SHP77 (cell line): ENCODE measurements at regions not wholly inside any gene's neighbourhood (a gene's known extent, or its start where the extent isn't known, plus 50 kb on each side); places are given as distances from the start of the nearest gene placed in this dataset.

ENCODE experiments used
- DNase-seq, 2 experiments: peaks; one replicate each; lab custom pipeline; 2025; lab: John Stamatoyannopoulos, UW

DNA sequence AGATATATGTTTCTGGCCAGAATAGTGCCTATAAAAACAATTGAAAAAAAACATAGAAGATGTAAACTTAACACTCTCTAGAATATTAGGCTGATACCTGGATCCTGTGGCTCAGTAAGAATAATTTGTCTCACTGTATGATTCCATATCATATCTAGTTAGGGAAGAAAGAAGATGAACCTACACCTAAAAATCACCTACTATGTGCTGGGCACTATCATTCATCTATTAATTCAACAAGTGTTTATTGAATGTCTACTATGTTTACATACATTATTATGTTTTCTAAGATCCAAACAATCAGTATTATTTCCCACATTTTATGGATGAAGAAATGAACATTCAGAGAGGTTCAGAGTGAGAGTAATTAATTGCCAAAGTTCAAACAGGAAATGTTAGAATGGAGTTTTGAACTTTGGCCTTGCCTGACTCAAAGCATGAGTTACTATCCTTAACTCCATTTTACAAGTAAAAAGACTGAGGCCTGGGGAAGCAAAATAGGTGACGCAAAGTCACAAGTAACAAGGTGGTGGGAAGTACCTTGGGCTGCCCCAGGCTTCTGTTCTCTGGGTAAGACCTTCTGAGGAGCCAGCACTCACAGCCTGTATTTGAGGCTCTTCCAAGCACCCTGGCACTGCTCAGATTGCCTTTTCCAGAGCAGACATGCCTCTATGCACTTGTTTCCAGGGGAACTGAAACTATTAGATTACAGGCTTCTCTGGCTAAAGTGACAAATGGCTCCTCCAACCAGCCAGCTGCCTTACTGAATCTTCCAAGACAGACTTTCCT lies 111.1 kb upstream of the ACSL4 start:
- no peak for DNase-seq

DNA sequence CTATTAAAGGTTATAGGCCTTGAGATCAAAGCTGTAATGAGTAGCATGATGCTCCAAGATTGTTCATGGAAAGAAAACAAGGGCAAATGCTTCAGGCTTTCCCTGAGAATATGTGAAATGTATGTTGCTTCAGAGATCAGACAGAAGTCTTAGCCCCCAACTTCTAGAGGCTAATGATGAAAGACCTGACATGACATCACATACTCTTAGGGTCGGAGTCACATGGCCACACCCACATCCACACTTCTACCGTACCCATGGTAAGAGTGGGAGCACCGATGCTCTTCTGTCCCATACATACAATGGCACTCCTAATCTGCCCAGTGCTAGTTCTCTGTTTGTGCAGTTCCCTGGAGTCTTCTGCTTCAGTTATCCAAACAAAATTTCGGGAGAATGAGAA lies 111.9 kb upstream of the ACSL4 start:
- no peak for DNase-seq

DNA sequence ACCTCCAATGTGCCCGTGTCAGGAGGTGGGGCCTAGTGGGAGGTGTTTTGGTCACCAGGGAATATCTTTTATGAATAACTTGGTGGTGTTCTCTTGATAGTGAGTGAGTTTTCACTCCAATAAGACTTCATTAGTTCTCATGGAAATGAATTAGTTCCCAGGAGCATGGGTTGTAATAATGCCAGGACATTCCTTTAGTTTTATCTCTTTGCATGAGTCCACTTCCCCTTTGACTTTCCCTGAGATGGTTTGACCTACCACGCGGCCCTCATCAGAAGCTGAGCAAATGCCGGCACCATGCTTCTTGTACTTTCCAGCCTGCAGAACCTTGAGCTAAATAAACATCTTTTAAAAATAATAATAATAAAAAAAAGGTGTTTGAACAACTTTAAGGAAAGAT lies 112.9 kb upstream of the ACSL4 start:
- no peak for DNase-seq

DNA sequence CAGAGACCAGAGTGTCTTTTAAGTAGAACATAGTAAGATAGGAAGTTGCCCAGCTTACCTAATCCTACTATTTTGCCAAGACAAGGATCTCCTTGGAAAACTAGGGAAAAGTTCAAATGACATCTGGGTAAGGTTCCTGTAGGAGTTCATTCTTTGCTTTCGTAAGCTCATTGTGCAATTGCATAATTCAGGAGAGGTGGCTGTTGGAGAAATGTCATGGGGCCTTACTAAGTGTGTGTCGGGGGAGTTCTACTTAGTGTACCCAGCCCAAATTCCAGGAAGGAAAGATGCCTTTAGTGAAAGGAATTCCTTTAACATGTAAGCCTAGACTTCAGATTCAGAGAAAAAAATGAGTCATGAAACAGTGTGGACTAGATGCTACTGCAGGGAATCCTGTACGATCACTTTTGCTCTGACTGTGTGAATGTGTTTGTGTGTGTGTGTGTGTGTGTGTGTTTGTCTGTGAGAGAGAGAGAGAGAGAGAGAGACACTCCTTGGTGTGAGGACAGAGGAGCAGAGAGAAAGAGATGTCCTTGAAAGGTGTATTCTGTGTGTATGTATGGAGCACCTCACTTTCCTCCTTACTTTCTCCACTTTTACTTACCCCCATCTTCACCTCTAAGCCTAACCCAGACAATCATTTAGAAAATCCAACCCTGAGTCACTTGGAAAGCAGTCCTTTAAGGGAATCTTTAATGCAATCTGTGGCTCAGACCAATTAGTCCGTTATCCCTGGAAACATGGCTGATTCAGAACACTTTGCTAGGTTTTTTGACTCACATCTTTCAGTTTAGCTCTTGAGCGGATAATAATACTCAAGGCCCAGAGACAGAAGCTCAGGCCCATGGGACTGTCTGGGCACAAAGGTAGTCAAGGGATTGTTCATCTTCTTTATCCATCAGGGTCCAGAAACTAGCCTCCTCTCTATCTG lies 114.5 kb upstream of the ACSL4 start:
- DNase-seq: no peak

DNA sequence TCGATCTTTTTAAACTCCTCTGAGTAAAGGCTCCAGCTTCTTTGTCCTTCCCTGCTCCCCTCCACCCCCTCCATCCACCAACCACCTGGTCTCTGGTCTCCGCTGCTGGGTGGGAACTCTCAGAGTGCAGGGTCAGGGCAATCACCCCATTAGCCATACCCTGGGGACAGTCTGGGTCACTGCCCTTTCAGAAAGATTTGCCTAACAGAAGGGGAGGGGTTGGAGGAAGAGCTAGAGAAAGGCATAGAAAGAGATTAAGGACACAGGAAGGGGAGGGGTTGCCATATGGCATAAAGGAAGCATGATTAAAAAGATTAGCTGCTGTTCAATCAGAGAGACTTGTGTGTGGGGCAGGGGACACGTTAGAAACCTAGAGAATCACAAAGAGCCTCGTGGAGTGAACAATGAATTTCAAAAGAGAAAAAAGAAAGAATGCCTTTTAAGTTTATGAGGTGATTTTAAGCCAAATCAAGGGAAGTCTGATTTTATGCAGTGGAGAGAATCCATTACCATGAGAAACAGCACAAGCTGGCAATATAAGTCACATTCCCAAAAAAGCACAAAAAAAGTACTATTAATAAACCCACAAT lies 115.5 kb upstream of the ACSL4 start:
- no peak for DNase-seq

DNA sequence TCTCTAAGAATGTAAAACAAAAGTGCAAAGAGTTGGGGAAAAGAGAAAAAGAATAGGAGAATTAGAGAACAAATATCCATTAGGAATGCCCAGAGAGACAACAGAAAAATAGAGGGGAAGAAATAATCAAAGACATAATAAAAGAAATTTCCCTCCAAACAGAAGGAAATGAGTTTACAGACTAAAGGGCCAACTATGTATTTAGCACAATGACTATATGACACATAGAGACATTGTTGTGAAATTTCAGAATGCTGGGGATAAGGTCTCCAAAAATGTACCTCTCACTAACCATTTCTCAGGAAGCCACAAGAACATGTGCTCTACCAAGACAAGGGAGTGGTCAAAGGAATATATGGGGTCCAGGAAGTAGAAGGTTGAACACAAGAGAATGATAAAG lies 121.0 kb upstream of the ACSL4 start:
- no peak for DNase-seq

DNA sequence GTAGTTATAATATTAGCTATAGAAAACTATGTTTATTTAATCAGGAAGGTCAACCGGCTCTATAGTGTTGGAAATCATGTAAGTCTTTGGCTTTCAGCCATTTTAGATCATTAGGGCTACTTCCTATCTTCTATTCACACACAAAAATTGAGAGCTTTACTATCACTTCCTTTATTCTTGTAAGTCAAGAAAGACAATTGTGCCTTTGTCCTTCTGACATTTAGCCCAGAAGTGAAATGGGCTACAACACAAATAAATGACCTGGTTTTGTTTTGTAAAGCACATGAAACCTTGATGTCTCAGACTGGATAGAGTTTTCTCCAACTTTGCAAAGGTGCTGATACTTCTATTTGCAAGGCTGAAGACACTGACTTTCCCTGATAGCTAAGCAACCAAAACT lies 122.4 kb upstream of the ACSL4 start:
- no peak for DNase-seq

DNA sequence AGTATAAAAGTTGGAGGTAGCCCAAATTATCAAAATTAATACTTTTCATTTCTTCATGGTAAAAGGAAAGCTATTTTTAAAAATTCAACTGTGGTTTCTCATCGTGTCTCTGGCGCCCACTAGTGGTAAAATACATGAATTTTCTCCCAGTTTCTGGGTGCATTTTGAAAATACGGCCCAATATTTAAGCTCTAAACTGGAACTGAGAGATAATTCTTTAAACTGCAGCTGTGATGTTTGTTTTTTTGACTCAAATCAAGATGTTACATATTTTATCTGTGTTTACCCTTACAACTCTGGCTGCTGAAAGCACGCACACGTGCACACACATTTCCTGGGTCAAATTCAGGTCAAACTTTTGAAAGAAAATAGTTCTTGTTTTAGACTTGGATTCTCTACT lies 123.9 kb upstream of the ACSL4 start:
- no peak for DNase-seq

DNA sequence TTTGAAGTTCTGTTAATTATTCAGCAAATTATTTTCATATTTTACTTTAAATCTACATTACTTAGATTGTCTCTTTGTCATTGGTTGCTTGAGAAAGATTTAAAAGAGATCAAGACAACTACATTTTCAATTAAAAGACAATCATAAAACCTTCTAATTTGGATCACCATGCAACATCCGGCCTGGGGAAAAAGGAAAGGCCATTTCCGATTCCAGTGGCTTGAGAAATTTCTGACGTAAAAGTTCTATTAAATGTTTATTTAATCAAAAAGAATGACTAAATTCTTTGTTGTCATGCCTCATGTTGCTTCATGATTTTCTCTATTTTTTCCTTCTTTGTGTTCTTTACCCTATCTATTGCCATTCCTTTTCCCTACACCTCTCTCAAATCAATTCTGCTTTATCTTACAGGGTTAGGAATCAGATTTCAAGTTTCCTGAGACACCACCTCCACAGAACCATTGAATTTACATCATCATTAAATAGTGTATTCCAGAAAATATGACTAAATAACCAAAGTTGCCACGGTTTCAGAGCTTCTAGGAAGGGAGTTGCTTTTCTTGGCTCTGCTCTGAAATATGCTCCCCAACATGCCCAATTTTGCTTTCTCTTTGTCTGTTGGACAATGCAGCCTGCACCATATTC lies 124.6 kb upstream of the ACSL4 start:
- no peak for DNase-seq

DNA sequence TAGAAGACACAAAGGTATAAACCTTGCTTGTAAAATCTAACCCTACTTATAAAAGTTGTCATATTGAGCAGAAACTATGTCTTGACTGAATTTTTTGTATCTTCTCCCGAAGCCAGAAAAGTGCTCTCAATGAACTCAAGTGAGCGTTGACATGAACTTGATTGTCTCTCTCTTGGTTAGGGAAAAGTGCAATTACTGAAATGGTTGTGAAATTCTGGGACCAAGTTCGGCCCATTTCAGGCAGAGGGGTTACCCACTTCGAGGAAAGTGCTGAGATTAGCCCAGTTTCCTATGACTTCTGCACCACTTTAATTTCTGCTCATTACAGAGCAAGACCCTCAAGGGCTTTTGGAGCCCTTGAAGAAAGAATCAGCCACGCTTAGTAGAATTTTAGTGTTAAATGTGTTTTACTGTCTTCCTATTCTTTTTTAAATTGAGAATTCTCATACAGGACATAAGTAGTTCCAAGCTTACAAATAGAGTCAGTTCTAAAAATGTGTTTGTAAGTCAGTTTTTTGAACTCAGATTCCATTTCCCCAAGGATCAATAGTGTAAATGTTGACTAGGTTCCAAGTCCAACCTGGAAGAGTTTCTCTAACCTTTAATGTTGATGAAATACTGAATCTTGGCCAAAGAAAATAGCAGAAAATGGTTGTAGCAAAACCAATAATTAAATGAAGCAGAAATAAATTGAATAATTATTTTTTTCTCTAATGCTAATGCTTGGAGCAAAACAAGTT lies 125.7 kb upstream of the ACSL4 start:
- DNase-seq: no peak

DNA sequence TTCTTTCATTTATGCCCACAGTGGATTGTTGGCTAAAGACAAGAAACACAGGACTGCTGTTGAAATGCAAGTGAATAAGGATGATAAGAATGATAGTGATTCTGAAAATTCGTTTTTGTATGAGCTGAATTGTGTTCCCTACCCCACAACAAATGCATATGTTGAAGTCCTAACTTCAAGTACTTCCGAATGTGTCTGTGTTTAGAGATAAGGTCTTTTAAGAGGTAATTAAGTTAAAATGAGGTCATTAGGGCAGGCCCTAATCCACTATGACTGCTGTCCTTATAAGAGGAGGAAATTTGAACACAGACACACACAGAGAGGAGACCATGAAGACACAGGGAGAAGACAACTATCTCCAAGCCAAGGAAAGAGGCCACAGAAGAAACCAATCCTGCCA lies 126.6 kb upstream of the ACSL4 start:
- no peak for DNase-seq

DNA sequence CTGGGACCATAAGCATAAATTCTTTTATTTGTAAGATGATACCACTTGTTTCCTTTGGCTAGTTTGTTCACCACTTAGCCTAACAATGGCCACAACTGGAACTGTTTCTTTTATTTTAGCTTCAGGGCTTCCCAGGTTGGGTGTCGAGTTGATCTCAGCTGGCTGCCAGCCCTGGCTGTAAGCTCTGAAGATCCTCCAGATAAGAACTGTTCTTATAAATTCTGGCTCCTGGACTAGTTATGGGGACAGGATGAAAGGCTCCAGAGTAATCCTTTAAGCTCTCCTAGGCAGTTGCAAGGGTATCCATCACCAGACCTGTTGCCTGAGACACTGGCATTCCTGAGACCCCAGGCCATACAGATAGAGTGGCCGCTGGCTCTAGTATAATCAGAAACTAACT lies 129.4 kb upstream of the ACSL4 start:
- no peak for DNase-seq

DNA sequence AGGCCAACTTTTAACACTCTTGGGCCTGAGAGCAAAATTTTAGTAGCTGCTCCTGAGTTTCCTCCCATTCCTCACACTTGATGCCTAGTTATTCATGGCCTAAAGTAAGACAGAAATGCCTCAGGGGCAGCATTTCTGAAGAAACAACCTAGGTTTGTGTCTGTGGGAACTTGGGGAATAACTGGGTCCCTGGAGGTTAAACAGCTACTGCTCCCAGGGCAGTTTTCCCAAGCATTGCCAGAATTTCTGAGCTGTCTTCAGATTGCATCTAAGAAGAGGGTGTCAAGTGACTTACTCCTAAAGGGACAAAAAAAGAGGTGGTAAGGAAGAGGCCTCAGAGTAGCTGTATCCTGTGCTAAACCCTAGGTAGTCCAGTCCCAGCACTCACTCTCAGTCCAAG lies 130.8 kb upstream of the ACSL4 start:
- DNase-seq: no peak

DNA sequence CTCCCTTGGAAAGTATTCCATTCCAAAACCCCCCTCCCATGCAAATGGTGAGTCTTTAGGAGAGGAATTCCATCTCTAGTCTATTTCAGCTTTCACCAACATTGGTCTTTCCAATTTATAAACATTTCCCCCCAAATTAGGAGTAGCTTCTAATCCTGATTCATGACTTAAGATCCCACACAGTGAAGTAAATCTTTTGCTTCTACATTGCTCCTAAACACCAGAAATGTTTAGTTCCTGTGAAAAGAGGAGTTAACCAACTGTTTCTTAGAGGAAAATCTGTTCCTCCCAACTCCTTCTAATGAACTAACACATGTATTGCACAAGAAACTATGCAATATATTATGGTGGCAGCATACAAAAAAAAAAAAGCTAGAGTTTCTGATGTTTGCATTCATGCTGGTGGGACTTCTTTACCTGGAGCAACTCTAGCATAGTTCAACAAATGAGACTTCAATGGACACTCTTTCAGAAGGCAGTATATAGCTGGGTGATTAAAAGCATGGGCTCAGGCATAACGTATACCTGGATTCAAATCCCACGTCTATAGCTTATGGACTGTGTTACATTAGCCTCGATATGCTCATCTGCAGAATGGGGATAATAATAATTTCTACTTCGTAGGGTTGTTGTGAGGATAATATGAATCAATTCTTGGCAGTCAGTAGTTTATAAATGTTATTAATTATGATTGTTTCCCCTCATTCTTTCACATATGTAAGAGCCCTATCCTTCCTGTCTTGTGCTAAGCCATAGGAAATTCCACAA lies 131.6 kb upstream of the TMEM164 start:
- no peak for DNase-seq

DNA sequence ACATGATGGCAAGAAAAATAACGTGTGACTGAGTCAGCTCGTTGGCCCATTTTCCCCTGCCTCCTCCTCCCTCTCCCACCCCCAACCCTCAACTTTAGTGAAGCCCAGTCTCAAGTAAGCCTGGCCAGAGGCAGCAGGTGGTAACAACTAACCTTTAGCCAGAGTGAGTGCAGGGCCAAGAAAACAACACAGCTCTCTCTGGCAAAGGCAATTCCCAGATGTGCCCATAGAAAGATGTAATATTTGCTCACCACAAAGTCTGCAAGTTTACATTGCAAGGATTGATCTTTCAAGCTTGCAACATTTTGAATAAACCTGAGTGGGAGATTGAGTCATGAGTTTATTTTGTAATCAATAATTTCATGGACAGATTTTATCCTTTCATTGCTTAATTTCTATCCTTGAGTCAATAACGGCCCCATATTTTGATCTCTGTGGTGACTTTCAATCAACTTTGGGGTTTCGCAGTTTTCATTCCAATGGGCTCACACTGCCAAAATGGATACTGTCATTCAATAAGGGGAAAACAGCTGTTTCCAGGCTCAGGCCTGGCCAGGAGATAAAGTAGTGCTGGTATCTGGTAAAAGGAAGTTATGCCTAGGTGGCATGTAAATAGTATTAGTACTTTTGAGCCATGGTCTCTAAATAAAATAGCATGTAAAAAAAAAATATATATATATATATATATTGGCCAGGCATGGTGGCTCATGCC lies 130.7 kb upstream of the TMEM164 start:
- no peak for DNase-seq

DNA sequence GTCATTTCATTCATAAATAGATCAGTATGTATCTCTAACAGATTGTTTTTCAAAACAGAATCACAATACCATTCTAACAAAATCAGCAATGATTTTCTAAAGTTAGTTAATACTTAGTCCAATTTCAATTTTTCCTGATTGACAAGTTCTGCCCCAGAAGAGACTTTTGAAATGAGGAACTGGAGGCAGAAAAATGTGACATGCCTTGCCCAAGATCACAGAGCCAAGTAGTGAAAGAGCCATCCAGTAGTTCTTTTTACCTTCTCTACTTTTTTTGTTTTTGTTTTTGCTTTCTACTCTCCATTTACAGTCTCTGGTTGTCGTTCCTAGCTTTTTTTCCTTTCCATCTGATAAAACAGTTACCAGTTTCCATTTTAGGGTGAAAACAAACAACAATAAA lies 129.3 kb upstream of the TMEM164 start:
- DNase-seq: no peak

DNA sequence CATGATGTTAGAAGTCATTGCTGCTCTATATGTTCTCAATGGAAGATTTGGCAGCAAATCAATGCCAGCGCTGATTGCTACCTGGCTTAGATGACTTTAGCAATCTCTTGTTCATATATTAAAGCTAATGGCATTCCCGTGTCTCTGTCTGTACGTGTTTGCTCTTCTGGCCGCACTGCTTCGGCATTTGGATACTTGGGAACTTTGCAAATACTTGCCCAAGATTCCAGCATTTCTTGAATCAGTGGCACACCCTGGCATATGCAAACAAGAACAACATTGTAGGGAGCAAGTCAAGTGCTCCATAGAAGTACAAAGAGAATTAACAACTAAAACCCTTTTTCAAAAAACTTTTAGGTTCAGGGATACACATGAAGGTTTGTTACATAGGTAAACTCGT lies 128.9 kb upstream of the TMEM164 start:
- no peak for DNase-seq

DNA sequence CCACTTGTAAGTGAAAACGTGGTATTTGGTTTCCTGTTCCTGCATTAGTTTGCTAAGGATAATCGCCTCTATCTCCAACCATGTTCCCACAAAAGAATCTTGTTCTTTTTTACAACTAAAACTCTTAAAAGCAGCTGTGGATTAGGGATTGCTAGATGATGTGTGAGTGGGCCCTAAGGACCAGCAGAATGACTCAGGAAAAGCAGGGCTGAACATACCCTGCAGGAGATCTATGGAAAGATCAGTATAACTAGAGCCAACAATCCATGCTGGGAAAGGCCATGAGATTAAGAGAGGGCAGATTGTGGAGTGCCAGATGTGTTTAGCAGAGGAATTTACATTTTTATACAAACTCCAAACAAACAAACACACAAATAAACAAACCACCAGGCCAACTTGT lies 128.4 kb upstream of the TMEM164 start:
- no peak for DNase-seq

DNA sequence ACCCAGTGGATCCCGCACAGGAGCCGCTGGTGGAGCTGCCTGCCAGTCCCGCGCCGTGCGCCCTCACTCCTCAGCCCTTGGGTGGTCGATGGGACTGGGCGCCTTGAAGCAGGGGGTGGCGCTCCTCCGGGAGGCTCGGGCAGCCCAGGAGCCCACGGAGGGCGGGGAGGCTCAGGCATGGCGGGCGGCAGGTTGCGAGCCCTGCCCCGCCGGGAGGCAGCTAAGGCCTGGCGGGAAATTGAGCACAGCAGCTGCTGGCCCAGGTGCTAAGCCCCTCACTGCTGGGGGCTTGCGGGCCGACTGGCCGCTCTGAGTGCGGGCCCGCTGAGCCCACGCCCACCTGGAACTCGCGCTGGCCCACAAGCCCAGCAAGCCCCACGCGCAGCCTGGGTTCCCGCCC lies 127.1 kb upstream of the TMEM164 start:
- no peak for DNase-seq

DNA sequence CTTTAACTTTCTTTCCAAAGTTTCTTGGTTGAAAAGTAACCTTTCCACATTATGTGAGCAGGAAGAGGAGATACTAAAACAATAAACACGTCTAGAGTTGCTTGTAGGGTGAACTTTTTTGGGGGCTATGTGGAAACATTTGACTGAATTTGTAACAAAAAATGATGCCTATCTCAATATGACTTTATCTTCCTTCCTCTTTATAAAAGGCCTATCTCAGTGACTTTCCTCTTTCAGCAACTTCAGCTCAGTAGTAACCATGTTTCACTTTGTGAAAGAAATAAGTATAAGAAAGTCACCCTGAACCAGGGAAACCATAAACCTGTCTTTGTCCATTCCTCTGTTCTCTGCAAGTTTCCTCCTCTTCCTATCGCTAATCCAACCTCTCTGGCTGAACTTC lies 124.7 kb upstream of the TMEM164 start:
- DNase-seq: no peak
